Endothelial cell of umbilical vein (primary cell): ENCODE measurements at regions not wholly inside any gene's neighbourhood (a gene's known extent, or its start where the extent isn't known, plus 50 kb on each side); places are given as distances from the start of the nearest gene placed in this dataset.

Experiments
- BruUV-seq: library from RNA; stranded (reverse); fragments of 400-500 nt; replicated peaks from 2 replicates; lab custom pipeline; 2021; lab: Mats Ljungman, UMichigan
- CTCF ChIA-PET: fragments of 300-600, 350-600 bp; sonication (Branson Sonifier 250); formaldehyde crosslinking; loops from one replicate; lab custom pipeline; 2021; ENCODE audit warnings: antibody characterized with exemption, inconsistent platforms; lab: Charles Lee
- POLR2A ChIA-PET: fragments of 300-600, 350-600 bp; sonication (Branson Sonifier 250); formaldehyde crosslinking; loops from one replicate; lab custom pipeline; 2021; ENCODE audit warnings: antibody characterized with exemption, inconsistent platforms; lab: Charles Lee
- DNase-seq: peaks from one replicate; pipeline ENCODE4 v3.0.0-alpha.2; 2011; ENCODE audit warnings: low read depth, low spot score
- FAIRE-seq: peaks from 2 replicates; lab custom pipeline; 2011; peaks lifted over from hg19 to GRCh38; lab: Jason Lieb, UNC
- H2AFZ ChIP-seq: 2 replicates; pipeline ENCODE4 v1.6.0; 2012; ENCODE audit warnings: low read depth, low read length, control low read depth, inconsistent platforms
- H3K27ac ChIP-seq: 2 replicates; pipeline ENCODE4 v1.5.1; 2011; ENCODE audit warnings: low read depth, mild to moderate bottlenecking, control low read depth, low read length, moderate library complexity; ENCODE audit not compliant: insufficient read depth
- H3K27me3 ChIP-seq, 2 experiments: 2 replicates each; pipeline versions ENCODE4 v1.6.0 to v1.6.1; 2011; ENCODE audit warnings: low read length in 2 of 2, mixed read lengths in 1 of 2; ENCODE audit not compliant: control insufficient read depth in 2 of 2, insufficient read depth in 2 of 2
- H3K36me3 ChIP-seq, 2 experiments: 2 replicates in 1 of 2; 3 replicates in 1 of 2; pipeline ENCODE4 v1.5.1; 2011; ENCODE audit warnings: low read length in 2 of 2, mild to moderate bottlenecking in 1 of 2, moderate library complexity in 1 of 2; ENCODE audit not compliant: control insufficient read depth in 2 of 2, insufficient read depth in 2 of 2; ENCODE audit errors: extremely low read depth in 1 of 2
- H3K4me1 ChIP-seq: 3 replicates; pipeline ENCODE4 v1.5.1; 2011; ENCODE audit warnings: mild to moderate bottlenecking, low read length; ENCODE audit not compliant: control insufficient read depth, insufficient read depth; ENCODE audit errors: extremely low read depth
- H3K4me2 ChIP-seq: 2 replicates; pipeline ENCODE4 v1.6.1; 2011; ENCODE audit warnings: low read length, control low read depth, mixed read lengths; ENCODE audit not compliant: insufficient read depth
- H3K4me3 ChIP-seq, 3 experiments: fragments of 200-600 bp in 1 of 3; sonication (generic), shearing (Covaris generic) in 1 of 3; replicated peaks in 1 of 3; 2 replicates each; pipeline ENCODE4 v1.5.1; 2011 to 2016; ENCODE audit warnings: control low read depth in 3 of 3, low read length in 3 of 3, mild to moderate bottlenecking in 2 of 3, inconsistent platforms in 1 of 3, low read depth in 1 of 3, moderate library complexity in 1 of 3; ENCODE audit not compliant: insufficient read depth in 1 of 3
- H3K79me2 ChIP-seq: 2 replicates; pipeline ENCODE4 v1.6.0; 2012; ENCODE audit warnings: low read length, inconsistent platforms; ENCODE audit not compliant: control insufficient read depth, insufficient read depth
- H3K9ac ChIP-seq: replicated peaks from 2 replicates; pipeline ENCODE3; 2011; ENCODE audit warnings: low read length, control low read depth; ENCODE audit not compliant: insufficient read depth; ENCODE audit errors: extremely low read depth
- H3K9me1 ChIP-seq: replicated peaks from 3 replicates; pipeline ENCODE4 v1.6.0; 2011; ENCODE audit warnings: mild to moderate bottlenecking, low read length; ENCODE audit not compliant: control insufficient read depth, insufficient read depth; ENCODE audit errors: extremely low read depth
- H3K9me3 ChIP-seq: replicated peaks from 2 replicates; pipeline ENCODE4 v1.5.1; 2012; ENCODE audit warnings: low read length, inconsistent platforms; ENCODE audit not compliant: control insufficient read depth, insufficient read depth
- H4K20me1 ChIP-seq: replicated peaks from 2 replicates; pipeline ENCODE3; 2011; ENCODE audit warnings: mild to moderate bottlenecking, low read length; ENCODE audit not compliant: control insufficient read depth, insufficient read depth; ENCODE audit errors: extremely low read depth
- CTCF ChIP-seq, 2 donors: IDR thresholded peaks; 1 replicate in 1 of 2; 2 replicates in 1 of 2; pipeline ENCODE4 v1.5.1; 2011; ENCODE audit warnings: low read length in 2 of 2, mild to moderate bottlenecking in 2 of 2, moderate library complexity in 2 of 2, control low read depth in 1 of 2, inconsistent platforms in 1 of 2, low read depth in 1 of 2; ENCODE audit not compliant: insufficient read depth in 1 of 2; ENCODE audit errors: extremely low read depth in 1 of 2
- EZH2 ChIP-seq: IDR thresholded peaks from 2 replicates; pipeline ENCODE4 v1.6.1; 2012; ENCODE audit warnings: borderline replicate concordance, low read depth, mild to moderate bottlenecking, moderate library complexity, low read length, inconsistent platforms; ENCODE audit not compliant: severe bottlenecking
- FOS ChIP-seq: IDR thresholded peaks from 2 replicates; pipeline ENCODE4 v1.6.1; 2011; ENCODE audit warnings: mild to moderate bottlenecking, low read length, moderate library complexity, borderline replicate concordance; ENCODE audit not compliant: insufficient read depth
- GATA2 ChIP-seq: IDR thresholded peaks from 2 replicates; pipeline ENCODE4 v1.7.0; 2011; ENCODE audit warnings: low read depth, mild to moderate bottlenecking, moderate library complexity, mixed read lengths, low read length; ENCODE audit not compliant: insufficient read length, insufficient read depth
- JUN ChIP-seq: IDR thresholded peaks from 2 replicates; pipeline ENCODE4 v1.6.1; 2011; ENCODE audit warnings: borderline replicate concordance, low read depth; ENCODE audit not compliant: insufficient read length, insufficient read depth
- MAX ChIP-seq: IDR thresholded peaks from 2 replicates; pipeline ENCODE4 v1.6.1; 2011; ENCODE audit not compliant: insufficient read depth, insufficient read length
- MYC ChIP-seq: IDR thresholded peaks from one replicate; pipeline ENCODE4 v1.6.1; 2011; ENCODE audit warnings: mild to moderate bottlenecking, low read depth, low read length
- POLR2A ChIP-seq: IDR thresholded peaks from 2 replicates; pipeline ENCODE4 v1.6.1; 2012; ENCODE audit warnings: low read depth, mild to moderate bottlenecking, control low read depth, low read length
- POLR2AphosphoS5 ChIP-seq: IDR thresholded peaks from 2 replicates; pipeline ENCODE4 v1.6.1; 2012; ENCODE audit warnings: low read depth, mild to moderate bottlenecking, control low read depth, low read length, moderate library complexity; ENCODE audit not compliant: insufficient read depth
- dilution Hi-C: fragments of 300-500 bp; cut with MboI; formaldehyde crosslinking; loops from one replicate; pipeline ENCODE4 v1.15.0; 2019; ENCODE audit warnings: low sequenced_read_pairs; ENCODE audit not compliant: extremely low pct_ligation_motif_present
- intact Hi-C: fragments of 100-400 bp; cut with micrococcal nuclease; formaldehyde crosslinking; loops from one replicate; pipeline ENCODE4 v1.10.0; 2022

GRCh38 chr3:154795582-154795981 lies 284.5 kb upstream of the MME start:
- no peak overlapping the region for H3K9ac ChIP-seq
- H3K4me2 ChIP-seq, result no peak overlapping the region
- no peak for FAIRE-seq
- DNase-seq, result no peak
- H3K9me1 ChIP-seq, result no peaks in the 10 kb centered on the region
- no peaks in the 10 kb centered on the region for H3K79me2 ChIP-seq
- no TSS peak for BruUV-seq
- dilution Hi-C loops (no loop called here), intact Hi-C loops (no loop called here)
- ChIA-PET CTCF (no interaction called here), POLR2A (no interaction called here)
- H3K36me3 ChIP-seq, result no peaks in the 10 kb centered on the region
- no peaks in the 10 kb centered on the region for H3K27me3 ChIP-seq
- no peak overlapping the region for H3K27ac ChIP-seq
- no peaks in the 10 kb centered on the region for H4K20me1 ChIP-seq
- TF ChIP-seq MAX, result no peak
- no peak for TF ChIP-seq JUN
- TF ChIP-seq POLR2AphosphoS5, result no peak
- TF ChIP-seq FOS, result no peak
- TF ChIP-seq MYC, result no peak
- TF ChIP-seq CTCF (IDR thresholded peaks at IDR 0.05; ENCODE audit: extremely low read depth in 1 of 2, insufficient read depth in 1 of 2, low read depth in 1 of 2, low read length in 2 of 2), result no peak
- TF ChIP-seq GATA2, result no peak
- TF ChIP-seq POLR2A, result no peak
- TF ChIP-seq EZH2, result no peak
- no peaks in the 10 kb centered on the region for H3K9me3 ChIP-seq
- H3K4me3 ChIP-seq, result no peak overlapping the region
- no peak overlapping the region for H2AFZ ChIP-seq
- H3K4me1 ChIP-seq, result no peaks in the 10 kb centered on the region
